Mesodermal cell (in vitro differentiated cells): ENCODE measurements at regions not wholly inside any gene's neighbourhood (a gene's known extent, or its start where the extent isn't known, plus 50 kb on each side); places are given as distances from the start of the nearest gene placed in this dataset.

Experiments
- H3K27ac ChIP-seq: 2 replicates; pipeline ENCODE4 v1.7.0; 2013; ENCODE audit warnings: mild to moderate bottlenecking, low read depth, low read length, moderate library complexity; ENCODE audit not compliant: severe bottlenecking
- H3K36me3 ChIP-seq: 2 replicates; pipeline ENCODE4 v1.7.1; 2013; ENCODE audit warnings: mild to moderate bottlenecking, low read length, moderate library complexity; ENCODE audit not compliant: control insufficient read depth, insufficient read depth
- H3K4me1 ChIP-seq: one replicate; pipeline ENCODE4 v1.7.1; 2013; ENCODE audit warnings: mild to moderate bottlenecking, low read length; ENCODE audit not compliant: insufficient read depth, control insufficient read depth, poor library complexity, severe bottlenecking
- H3K4me3 ChIP-seq: 2 replicates; pipeline ENCODE4 v1.7.0; 2013; ENCODE audit warnings: low read length, control low read depth, mild to moderate bottlenecking; ENCODE audit not compliant: insufficient read depth, poor library complexity, severe bottlenecking; ENCODE audit errors: extremely low read depth
- H3K9me3 ChIP-seq: 2 replicates; pipeline ENCODE4 v1.7.1; 2013; ENCODE audit warnings: mild to moderate bottlenecking, low read length, moderate library complexity; ENCODE audit not compliant: control insufficient read depth
- WGBS, 2 experiments: methylation state at CpG; one replicate each; pipeline ENCODE4 v1.1.5; 2013; ENCODE audit warnings: missing lambda C conversion rate in 2 of 2; ENCODE audit not compliant: insufficient coverage in 2 of 2; 5-methylcytosine and 5-hydroxymethylcytosine counted together

GRCh38 chr10:61294131-61294530, 159.1 kb downstream of the TMEM26 start:
- H3K4me3 ChIP-seq: no peak overlapping the region
- WGBS, 2 experiments: 88 to 93% methylated on average over 1 to 3 of the region's 6 CpGs
- peaks cover 9% of the 10 kb centered on the region for H3K9me3 ChIP-seq
- H3K4me1 ChIP-seq: no peaks in the 10 kb centered on the region
- no peaks in the 10 kb centered on the region for H3K36me3 ChIP-seq
- H3K27ac ChIP-seq: no peak overlapping the region

DNA sequence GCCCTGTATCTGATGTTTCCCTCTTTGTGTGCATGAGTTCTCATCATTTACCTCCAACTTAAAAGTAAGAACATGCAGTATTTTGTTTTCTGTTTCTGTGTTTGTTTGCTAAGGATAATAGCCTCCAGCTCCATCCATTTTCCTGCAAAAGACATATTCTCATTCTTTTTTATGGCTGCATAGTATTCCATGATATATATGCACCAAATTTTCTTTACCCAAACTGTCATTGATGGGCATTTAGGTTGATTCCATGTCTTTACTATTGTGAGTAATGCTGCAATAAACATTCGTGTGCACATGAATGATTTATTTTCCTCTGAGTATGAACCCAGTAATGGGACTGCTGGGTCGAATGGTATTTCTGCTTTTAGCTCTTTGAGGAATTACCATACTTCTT, 163.4 kb downstream of the TMEM26 start:
- H3K4me3 ChIP-seq: no peak overlapping the region
- no peak overlapping the region for H3K27ac ChIP-seq
- H3K36me3 ChIP-seq: no peaks in the 10 kb centered on the region
- 83 to 100% methylated on average over 1 of the region's 2 CpGs for WGBS, 2 experiments
- H3K4me1 ChIP-seq: no peaks in the 10 kb centered on the region
- peaks cover 4% of the 10 kb centered on the region for H3K9me3 ChIP-seq

- WGBS, 2 experiments: 100% methylated on average over 1 of the region's 3 CpGs; no CpG with 5 or more reads in 1 of the 2 experiments
- no peak overlapping the region for H3K27ac ChIP-seq
- H3K4me1 ChIP-seq: no peaks in the 10 kb centered on the region
- no peak overlapping the region for H3K4me3 ChIP-seq
- peaks cover 4% of the 10 kb centered on the region for H3K9me3 ChIP-seq
- no peaks in the 10 kb centered on the region for H3K36me3 ChIP-seq
These were observed 166.5 kb downstream of the TMEM26 start for GRCh38 chr10:61286686-61287085.

DNA sequence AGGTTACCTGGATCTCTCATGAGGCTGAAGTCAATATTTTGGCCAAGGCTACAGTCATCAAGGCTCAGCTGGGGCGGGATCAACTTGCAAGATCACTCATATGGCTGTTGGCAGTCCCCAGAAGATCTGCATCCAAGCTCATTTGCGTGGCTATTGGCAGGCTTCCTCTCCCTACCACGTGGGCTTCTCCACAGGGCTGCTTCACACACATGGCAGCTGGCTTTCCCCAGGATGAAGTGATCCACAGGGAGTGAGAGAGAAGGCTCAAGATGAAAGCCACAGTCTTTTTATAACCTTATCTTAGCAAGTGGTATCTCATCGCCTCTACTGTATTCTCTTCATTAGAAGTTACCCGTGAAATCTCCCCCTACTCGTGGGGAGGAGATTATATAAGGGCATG, 167.4 kb downstream of the TMEM26 start:
- H3K4me3 ChIP-seq: no peak overlapping the region
- WGBS, 2 experiments: 0 to 67% methylated on average over 1 to 2 of the region's 6 CpGs
- H3K4me1 ChIP-seq: no peaks in the 10 kb centered on the region
- no peak overlapping the region for H3K27ac ChIP-seq
- H3K36me3 ChIP-seq: no peaks in the 10 kb centered on the region
- peaks cover 4% of the 10 kb centered on the region for H3K9me3 ChIP-seq

DNA sequence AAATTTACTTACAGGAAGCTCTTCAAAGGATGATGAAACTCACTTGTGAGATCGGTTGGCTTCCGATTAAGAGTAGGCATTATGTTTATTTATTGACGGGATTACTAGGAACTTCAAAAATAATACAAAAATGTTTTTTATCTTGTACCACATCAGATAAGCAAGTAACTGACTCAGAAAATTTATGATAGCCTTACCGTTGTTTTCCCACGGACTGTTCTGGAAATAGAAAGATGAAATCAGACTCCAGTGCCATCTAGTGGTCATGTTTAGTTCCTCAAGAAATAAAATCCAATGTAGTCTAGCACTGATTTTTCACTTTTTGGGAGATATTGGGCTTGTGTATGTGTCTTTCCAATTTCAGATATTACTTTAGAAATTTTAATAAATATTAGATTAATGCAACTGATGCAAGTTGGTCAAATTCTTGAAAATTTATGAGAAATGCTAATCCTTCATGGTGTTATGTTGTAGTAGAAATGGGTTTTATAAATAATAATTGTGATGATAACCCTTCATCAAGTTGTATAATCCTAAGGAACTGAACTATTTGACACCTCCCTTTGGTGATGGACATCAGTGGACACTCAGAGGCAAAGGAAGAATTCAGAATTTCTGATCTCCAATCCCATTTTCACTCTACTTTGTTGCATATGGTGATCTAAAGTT, 168.8 kb downstream of the TMEM26 start:
- Histone ChIP-seq H3K27ac (no peak overlapping the region), H3K36me3 (no peaks in the 10 kb centered on the region), H3K4me3 (no peak overlapping the region), H3K4me1 (no peaks in the 10 kb centered on the region), H3K9me3 (no peaks in the 10 kb centered on the region)
- 0 to 20% methylated on average over 1 to 2 of the region's 5 CpGs for WGBS, 2 experiments

DNA sequence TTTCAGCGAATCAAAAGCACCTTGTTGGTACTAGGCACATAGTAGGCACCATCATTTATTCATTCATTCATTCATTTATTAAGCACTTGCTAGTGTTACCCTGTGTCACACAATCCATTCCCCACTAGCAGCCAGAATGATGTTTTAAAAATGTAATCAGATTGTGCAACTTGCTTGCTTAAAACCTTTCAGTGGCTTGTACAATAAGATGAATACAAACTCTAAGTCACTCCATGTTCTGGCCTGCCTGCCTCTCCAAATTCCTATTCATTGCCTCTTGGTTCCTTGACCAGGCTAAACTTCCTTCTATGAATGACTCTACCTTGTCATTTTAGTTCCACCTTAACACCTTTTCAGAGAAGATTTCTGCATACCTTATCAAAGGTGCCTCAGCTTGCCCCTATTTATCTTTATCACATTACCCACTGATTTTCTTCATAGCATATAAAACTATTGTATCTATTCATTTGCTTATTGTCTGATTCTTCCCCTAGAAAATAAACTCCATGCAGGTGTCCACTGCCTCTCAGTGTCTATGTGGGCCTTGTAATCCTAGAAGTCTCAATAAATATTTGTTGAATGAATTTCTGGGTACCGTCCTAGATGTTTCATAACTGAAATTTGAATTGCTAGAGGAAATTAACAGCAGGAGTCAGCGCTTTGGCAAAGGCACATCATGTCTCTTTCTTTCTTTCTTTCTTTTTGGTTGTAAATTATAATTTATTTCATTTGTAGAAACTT, 169.5 kb downstream of the TMEM26 start:
- Histone ChIP-seq H3K27ac (no peak overlapping the region), H3K9me3 (no peaks in the 10 kb centered on the region), H3K36me3 (no peaks in the 10 kb centered on the region), H3K4me3 (no peak overlapping the region), H3K4me1 (no peaks in the 10 kb centered on the region)
- WGBS, 2 experiments: 83% methylated on average over 1 of the region's 3 CpGs; no CpG with 5 or more reads in 1 of the 2 experiments

GRCh38 chr10:61283066-61283465, 170.1 kb downstream of the TMEM26 start:
- H3K36me3 ChIP-seq: no peaks in the 10 kb centered on the region
- H3K27ac ChIP-seq: no peak overlapping the region
- H3K9me3 ChIP-seq: no peaks in the 10 kb centered on the region
- H3K4me3 ChIP-seq: no peak overlapping the region
- no peaks in the 10 kb centered on the region for H3K4me1 ChIP-seq
- 100% methylated on average over 2 of the region's 2 CpGs; no CpG with 5 or more reads in 1 of the 2 experiments for WGBS, 2 experiments

- H3K4me3 ChIP-seq: no peak overlapping the region
- no peaks in the 10 kb centered on the region for H3K9me3 ChIP-seq
- 73% methylated on average over 3 of the region's 3 CpGs; no CpG with 5 or more reads in 1 of the 2 experiments for WGBS, 2 experiments
- no peaks in the 10 kb centered on the region for H3K36me3 ChIP-seq
- H3K4me1 ChIP-seq: no peaks in the 10 kb centered on the region
- H3K27ac ChIP-seq: no peak overlapping the region
These were observed 172.9 kb downstream of the TMEM26 start for GRCh38 chr10:61280303-61280702.

DNA sequence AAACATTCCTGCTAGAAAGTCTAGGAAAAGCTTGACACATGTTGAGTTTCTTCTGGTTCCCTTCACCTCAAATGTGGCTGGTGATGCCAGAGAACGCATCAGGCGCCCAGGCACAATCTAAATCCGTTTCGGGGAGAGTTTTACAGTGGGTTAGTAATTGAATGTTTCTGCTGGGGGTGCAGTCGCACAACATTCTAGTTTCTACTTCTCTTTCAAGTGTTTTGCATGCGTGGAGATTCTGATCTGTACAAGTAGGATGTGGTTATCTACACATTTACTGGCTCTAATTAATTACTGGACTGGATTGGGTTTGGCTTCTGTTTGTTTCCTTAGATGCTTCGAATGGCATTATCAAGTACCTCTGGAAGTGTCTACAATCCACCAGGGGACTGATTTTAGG, 173.8 kb downstream of the TMEM26 start:
- no peaks in the 10 kb centered on the region for H3K4me1 ChIP-seq
- H3K36me3 ChIP-seq: no peaks in the 10 kb centered on the region
- no peak overlapping the region for H3K27ac ChIP-seq
- 92 to 94% methylated on average over 2 to 5 of the region's 7 CpGs for WGBS, 2 experiments
- H3K4me3 ChIP-seq: no peak overlapping the region
- no peaks in the 10 kb centered on the region for H3K9me3 ChIP-seq

- no peaks in the 10 kb centered on the region for H3K4me1 ChIP-seq
- WGBS, 2 experiments: no CpG with 5 or more reads among the region's 2 CpGs
- H3K9me3 ChIP-seq: no peaks in the 10 kb centered on the region
- H3K4me3 ChIP-seq: no peak overlapping the region
- H3K36me3 ChIP-seq: no peaks in the 10 kb centered on the region
- H3K27ac ChIP-seq: no peak overlapping the region
These were observed 174.6 kb downstream of the TMEM26 start for GRCh38 chr10:61278556-61278955.

DNA sequence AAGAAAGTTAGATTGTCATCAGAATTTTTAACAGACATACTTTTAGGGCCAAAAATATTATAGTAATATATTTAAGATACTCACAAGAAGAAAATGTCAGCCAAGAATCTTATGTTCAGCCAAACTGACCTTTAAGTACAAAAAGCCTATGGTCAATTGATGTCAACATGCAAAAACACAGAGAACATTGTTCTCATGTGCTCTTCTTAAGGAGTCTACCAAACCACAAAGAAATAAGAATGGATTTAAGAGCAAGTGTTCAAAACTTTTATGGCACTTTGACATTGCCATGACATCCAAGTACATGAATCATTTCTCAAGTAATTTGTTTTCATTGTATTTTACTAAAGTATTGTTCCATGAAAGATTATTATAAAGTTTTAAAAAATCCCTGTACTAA, 180.4 kb downstream of the TMEM26 start:
- Histone ChIP-seq H3K4me3 (no peak overlapping the region), H3K9me3 (no peaks in the 10 kb centered on the region)

More for the DNA sequence above, 180.4 kb downstream of the TMEM26 start:
- Histone ChIP-seq H3K27ac (no peak overlapping the region), H3K4me1 (peaks cover 5% of the 10 kb centered on the region), H3K36me3 (no peaks in the 10 kb centered on the region)
